ENCODE measurements at regions not wholly inside any gene's neighbourhood (a gene's known extent, or its start where the extent isn't known, plus 50 kb on each side); places are given as distances from the start of the nearest gene placed in this dataset.
"Not testable (repeated sequence)": the region's sequence is repeated elsewhere in the genome, so short reads cannot be mapped to it uniquely, and the experiment has no call there.

DNA sequence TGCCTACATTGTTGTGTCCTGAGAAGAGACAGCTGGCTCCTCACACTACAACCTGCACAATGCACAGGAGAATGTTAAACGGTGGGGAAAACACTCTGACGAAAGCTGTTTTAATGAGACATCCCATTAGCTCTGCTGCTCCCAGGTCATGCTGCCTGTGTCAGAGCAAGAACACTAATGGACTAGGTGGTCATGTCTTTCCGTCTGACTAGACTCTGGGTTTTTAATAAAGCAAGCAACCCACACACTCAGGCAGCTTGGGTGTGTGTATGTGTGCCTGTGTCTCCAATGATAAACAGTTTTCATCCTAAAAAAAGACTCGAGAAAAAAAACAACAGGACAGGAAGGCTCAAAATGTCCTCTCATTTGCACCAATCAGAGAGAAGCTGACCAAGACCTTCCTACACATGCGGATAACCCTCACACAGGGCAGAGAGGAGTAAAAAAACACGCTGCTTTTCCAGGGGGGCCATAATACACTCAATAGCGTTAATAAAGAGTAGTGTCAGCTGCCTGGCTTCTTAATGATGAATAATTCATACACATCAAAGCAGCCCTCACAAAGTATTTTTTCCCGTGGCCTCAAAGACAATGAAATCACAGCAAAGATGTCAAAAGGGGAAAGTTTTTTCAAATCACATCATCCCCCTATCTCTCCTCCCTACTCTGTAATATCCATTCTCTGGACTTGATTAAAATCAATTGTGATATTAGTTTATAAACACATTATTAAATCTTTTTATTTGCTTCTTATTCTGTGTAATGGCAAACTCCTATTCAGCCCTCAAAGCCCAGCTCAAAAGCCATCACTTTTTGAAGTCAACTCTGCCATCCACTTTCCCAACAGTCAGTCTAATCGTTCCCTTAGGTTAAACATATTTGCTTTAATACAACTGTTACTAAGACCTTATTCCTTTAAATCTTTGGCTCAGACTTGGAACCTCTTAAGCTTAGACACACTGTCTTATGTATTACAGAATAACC lies 244.2 kb upstream of the CDH11 start:
- TF ChIP-seq POLR2A (IDR thresholded peaks at IDR 0.05; ENCODE audit: low read depth, low read length): no peak
- FAIRE-seq (no peak), DNase-seq (ENCODE audit: insufficient read length, low spot score) (no peak)

DNA sequence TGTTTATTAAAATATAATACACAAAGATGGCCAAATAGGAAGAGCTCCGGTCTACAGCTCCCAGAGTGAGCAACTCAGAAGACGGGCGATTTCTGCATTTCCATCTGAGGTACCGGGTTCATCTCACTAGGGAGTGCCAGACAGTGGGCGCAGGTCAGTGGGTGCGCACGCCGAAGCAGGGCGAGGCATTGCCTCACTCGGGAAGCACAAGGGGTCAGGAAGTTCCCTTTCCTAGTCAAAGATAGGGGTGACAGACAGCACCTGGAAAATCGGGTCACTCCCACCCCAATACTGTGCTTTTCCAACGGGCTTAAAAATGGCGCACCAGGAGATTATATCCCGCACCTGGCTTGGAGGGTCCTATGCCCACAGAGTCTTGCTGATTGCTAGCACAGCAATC lies 234.9 kb upstream of the CDH11 start:
- not testable (repeated sequence) for FAIRE-seq; DNase-seq (ENCODE audit: insufficient read length, low spot score)

DNA sequence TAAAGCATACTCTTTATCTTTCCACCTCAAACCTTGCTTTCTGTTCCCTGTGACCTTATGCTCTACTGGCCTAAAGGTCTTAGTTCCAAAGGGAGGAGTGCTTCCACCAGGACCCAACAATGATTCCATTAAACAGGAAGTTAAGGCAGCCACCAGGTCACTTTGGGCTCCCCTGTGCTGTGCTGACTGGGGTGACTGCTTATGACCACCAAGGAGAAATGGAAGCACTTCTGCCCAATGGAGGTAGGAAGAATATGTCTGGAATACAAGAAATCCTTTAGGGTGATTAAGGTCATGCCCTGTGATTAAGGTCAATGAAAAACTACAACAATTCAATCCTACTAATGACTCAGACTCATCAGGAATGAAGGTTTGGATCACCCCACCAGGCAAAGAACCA lies 233.8 kb upstream of the CDH11 start:
- no peak for TF ChIP-seq POLR2A (IDR thresholded peaks at IDR 0.05; ENCODE audit: low read depth, low read length)
- no peak for DNase-seq (ENCODE audit: insufficient read length, low spot score)
- FAIRE-seq: no peak

DNA sequence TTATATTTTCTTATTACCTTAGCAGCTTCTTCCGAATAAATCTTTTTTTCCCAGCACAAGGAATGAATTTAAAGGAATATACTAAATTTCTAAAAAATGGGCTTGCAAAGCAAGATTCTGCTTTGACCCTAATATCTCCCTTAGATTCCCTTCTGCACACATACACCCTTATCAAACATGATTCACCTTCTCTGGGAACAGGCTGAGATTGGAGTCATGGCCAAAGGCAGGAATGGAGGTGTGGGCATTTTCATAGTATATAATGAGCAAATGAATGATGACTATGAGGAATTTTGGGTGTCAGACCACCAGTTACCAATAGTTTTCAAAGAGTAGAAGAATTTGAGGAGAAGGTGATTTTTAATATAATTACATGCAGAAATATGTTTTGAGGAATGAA lies 231.3 kb upstream of the CDH11 start:
- DNase-seq (ENCODE audit: insufficient read length, low spot score) (no peak), FAIRE-seq (no peak)
- TF ChIP-seq POLR2A (IDR thresholded peaks at IDR 0.05; ENCODE audit: low read depth, low read length): no peak

DNA sequence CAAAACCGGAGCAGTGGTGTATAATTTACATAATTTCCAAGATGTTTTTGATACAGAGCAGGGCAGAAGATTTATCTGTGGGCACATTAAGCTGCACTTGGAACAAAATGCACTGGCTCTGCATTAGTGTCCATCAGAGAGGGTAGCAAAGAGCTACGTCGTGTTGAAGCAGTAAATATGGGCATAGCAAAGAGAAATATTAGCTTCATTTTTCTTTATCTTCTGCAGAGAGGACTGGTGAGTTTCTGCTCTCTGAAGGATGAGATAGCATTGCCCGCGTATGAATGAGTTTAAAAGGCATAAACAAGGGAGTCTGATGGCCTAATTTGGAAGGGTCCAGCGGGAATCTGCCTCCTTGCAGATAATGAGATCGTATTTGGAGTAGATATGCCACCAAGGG lies 227.8 kb upstream of the CDH11 start:
- FAIRE-seq: no peak

DNA sequence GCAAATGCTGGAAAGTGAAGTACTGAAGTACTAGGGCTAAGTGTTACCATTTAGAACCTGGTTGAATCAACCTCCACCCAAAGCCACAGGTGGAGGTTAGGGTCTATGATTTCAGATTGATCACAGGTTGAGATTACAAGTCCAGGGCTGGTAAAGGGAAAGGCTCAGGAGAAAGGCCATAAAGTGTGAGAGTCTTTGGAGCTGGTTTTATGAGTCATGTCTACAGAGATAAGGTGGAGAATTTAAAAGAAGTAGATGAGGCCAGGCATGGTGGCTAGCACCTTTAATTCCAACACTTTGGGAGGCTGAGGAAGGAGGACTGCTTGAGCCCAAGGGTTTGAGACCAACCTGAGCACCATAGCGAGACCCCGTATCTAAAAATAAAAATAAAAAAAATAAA lies 221.7 kb upstream of the CDH11 start:
- TF ChIP-seq POLR2A (IDR thresholded peaks at IDR 0.05; ENCODE audit: low read depth, low read length): no peak
- FAIRE-seq: no peak
- no peak for DNase-seq (ENCODE audit: insufficient read length, low spot score)

More for the DNA sequence above, 227.8 kb upstream of the CDH11 start:
- TF ChIP-seq POLR2A (IDR thresholded peaks at IDR 0.05; ENCODE audit: low read depth, low read length): no peak
- no peak for DNase-seq (ENCODE audit: insufficient read length, low spot score)

DNA sequence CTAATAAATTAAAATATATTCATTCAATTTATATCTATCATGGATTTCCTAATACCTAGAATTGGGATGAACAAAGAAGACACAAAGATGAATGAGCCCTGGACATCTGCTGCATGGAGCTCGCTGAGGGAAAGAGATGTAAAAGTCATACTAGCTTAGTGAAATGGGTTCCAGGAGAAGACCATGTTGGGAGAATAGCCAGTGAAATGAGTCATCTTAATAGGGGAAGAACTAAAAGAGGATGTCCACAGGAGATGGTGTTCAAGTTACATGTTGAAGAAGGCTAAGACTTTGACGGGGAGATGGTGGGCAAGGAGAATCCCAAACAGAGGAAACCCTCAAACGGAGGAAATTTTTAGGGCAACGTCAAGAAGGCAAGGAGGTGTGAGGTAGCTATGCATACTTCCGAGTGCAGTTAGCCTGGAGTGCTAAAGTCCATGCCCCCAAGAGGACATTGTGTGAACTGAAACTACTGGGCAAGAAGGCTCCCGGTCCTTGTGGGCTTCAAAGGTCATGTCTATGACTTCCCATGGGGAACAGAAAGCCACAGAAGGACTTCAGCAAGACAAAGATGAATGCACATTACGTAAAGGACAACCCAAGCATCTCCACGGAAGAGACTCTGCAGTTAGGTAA lies 220.5 kb upstream of the CDH11 start:
- TF ChIP-seq POLR2A (IDR thresholded peaks at IDR 0.05; ENCODE audit: low read depth, low read length): no peak
- FAIRE-seq (no peak), DNase-seq (ENCODE audit: insufficient read length, low spot score) (no peak)

DNA sequence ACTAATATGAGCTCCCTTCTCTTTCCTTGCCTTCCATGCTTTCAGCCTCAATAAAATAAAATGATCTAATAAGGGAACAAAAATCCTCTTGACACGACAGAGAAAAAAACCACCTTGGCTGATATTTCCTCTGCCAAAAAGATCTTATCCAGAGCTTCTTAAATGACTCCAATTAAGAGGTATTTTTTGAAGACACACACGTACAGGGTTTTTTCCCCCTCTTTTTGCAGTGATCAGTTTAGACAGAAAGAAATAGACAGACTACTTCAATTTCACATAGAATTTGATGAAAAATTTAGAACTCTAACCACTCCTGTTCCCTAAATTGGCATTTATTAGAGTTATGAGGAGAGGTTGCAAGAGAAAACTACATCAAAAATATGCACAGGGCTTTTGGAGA lies 217.2 kb upstream of the CDH11 start:
- FAIRE-seq: no peak
- no peak for TF ChIP-seq POLR2A (IDR thresholded peaks at IDR 0.05; ENCODE audit: low read depth, low read length)
- no peak for DNase-seq (ENCODE audit: insufficient read length, low spot score)

DNA sequence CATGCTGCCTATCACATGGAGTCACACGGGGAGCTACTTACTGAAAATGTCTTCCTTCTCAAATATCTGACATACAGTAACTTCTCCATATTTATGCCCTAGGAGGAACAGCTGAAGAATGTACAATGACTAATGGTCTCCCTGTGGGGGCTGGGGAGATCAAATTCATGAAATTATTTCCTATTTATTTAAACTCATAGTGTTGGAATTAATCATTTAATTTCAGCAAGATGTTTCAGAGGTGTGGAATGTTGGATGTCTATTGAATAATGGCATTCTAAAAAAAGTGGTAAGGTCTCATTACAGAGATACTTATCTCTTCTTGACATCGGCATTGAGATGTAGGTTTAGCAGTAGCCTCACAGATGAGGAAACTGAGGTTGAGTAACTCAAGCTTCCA lies 214.3 kb upstream of the CDH11 start:
- no peak for FAIRE-seq
- no peak for TF ChIP-seq POLR2A (IDR thresholded peaks at IDR 0.05; ENCODE audit: low read depth, low read length)
- no peak for DNase-seq (ENCODE audit: insufficient read length, low spot score)

DNA sequence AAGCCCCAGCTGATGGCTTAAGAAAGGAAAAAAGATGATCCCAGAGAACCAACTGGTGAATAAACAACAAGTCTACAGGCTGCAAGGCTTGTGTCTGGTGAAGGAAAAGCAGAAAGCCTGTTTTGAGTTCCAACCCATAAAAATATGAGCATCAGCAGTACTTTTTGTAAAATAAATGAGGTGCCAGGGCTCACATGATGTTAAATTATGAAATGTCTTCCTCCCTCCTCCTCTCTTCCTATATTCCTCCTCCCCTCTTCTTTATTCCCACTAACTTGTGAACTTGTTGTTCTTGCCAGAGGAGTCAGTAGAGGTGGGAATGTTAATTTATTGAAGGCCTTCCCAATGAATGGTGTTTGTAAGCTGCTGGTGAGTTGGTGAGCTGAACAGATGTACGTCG lies 212.2 kb upstream of the CDH11 start:
- no peak for FAIRE-seq
- DNase-seq (ENCODE audit: insufficient read length, low spot score): no peak
- TF ChIP-seq POLR2A (IDR thresholded peaks at IDR 0.05; ENCODE audit: low read depth, low read length): no peak

DNA sequence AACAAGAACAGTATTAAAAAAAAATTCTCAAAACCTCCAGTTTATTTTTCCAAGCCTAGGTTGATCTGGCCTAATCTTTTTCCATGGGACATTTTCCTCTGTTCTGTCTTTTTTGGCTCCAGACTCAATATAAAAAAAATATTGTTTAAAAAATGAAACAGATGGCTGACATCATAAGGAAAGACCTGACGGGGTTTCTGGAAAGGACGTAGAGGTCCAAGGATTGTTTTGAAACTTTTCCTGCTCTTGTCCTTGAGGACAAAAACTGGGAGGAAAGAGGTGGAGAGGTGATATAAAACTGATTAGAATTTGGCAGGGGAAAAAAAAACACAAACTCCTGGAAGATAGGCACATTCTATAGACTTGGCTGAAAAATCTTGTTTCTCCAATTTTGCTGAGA lies 211.4 kb upstream of the CDH11 start:
- DNase-seq (ENCODE audit: insufficient read length, low spot score): no peak
- no peak for FAIRE-seq
- no peak for TF ChIP-seq POLR2A (IDR thresholded peaks at IDR 0.05; ENCODE audit: low read depth, low read length)

DNA sequence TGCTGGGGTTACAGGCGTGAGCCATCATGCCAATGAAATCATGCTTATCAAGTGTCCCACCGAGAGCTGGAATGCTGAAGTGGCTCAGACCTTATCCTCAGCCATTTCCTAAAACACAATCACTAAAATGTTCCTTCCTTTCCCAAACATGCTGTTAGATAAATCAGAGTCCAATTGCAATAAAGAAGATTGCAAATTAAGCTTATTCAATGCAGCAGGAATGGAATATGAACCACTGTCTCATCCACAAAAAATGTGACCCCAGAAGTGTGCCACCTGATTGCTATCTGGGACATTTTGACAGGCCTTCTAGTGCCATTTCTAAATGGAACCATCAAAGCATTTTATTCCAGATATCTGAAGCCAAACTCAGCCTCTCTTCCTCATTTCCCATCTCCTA lies 205.5 kb upstream of the CDH11 start:
- TF ChIP-seq POLR2A (IDR thresholded peaks at IDR 0.05; ENCODE audit: low read depth, low read length): no peak
- DNase-seq (ENCODE audit: insufficient read length, low spot score) (no peak), FAIRE-seq (no peak)

DNA sequence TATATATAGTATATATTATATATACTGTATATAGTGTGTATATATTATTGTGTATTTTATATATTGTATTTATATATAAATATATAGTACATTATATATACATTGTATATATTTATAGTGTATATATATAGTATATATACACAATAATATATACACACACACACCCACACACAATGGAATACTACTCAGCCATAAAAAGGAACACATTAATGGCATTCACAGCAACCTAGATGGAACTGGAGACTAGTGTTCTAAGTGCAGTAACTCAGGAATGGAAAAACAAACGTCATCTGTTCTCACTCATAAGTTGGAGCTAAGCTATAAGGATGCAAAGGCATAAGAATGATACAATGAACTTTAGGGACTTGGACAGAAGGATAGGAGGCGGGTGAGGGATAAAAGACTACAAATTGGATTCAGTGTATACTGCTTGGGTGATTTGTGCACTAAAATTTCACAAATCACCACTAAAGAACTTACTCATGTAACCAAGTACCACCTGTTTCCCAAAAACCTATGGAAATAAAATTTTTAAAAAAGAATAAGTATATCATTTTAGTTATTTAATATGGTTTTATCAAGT lies 201.9 kb upstream of the CDH11 start:
- no peak for TF ChIP-seq POLR2A (IDR thresholded peaks at IDR 0.05; ENCODE audit: low read depth, low read length)
- DNase-seq (ENCODE audit: insufficient read length, low spot score): no peak
- no peak for FAIRE-seq

DNA sequence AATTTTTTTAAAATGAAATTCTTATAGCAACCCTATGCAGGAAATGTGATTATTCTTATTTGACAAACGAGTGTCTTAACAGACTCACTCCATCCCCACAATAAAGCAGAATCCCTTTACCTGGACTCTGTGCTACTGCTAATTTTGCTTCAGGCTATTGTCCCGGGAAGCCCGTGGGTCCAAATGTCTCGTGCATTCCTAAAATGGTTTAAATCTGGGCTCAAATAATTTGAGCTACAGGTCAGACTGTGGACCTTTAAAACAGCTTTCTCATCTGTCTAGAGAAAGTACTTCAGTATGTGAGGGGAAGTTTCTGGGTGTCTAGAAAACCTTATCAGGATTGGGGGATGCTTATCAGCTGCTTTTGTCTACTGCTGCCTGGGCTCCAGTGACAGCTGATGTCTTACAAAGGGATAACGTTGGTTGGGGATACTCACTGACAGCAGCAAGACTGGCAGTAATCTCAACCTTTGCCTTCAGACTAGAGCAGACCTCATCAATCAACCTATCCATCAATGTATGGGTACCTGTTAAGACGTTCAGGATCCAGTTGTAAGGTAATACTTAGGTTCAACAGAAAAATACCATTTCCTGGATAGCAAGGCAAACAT lies 197.9 kb upstream of the CDH11 start:
- no peak for TF ChIP-seq POLR2A (IDR thresholded peaks at IDR 0.05; ENCODE audit: low read depth, low read length)
- FAIRE-seq: no peak
- DNase-seq (ENCODE audit: insufficient read length, low spot score): no peak

Measured in H54 (cell line).